ENCODE measurements at regions not wholly inside any gene's neighbourhood (a gene's known extent, or its start where the extent isn't known, plus 50 kb on each side); places are given as distances from the start of the nearest gene placed in this dataset.

GRCh38 chr17:5948811-5949210, 121.4 kb upstream of the WSCD1 start:
- TF ChIP-seq, protein P1, sequence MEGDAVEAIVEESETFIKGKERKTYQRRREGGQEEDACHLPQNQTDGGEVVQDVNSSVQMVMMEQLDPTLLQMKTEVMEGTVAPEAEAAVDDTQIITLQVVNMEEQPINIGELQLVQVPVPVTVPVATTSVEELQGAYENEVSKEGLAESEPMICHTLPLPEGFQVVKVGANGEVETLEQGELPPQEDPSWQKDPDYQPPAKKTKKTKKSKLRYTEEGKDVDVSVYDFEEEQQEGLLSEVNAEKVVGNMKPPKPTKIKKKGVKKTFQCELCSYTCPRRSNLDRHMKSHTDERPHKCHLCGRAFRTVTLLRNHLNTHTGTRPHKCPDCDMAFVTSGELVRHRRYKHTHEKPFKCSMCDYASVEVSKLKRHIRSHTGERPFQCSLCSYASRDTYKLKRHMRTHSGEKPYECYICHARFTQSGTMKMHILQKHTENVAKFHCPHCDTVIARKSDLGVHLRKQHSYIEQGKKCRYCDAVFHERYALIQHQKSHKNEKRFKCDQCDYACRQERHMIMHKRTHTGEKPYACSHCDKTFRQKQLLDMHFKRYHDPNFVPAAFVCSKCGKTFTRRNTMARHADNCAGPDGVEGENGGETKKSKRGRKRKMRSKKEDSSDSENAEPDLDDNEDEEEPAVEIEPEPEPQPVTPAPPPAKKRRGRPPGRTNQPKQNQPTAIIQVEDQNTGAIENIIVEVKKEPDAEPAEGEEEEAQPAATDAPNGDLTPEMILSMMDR (optimal IDR thresholded peaks at IDR 0.05 in 1 of 3, IDR thresholded peaks at IDR 0.05 in 1 of 3, conservative IDR thresholded peaks at IDR 0.05 in 1 of 3; ENCODE audit: extremely low read depth in 1 of 3, insufficient read depth in 2 of 3, low read length in 3 of 3): no peak
- TF ChIP-seq EZH2 (IDR thresholded peaks at IDR 0.05; ENCODE audit: low read length): no peak

Data from keratinocyte (primary cell).